ENCODE measurements at regions not wholly inside any gene's neighbourhood (a gene's known extent, or its start where the extent isn't known, plus 50 kb on each side); places are given as distances from the start of the nearest gene placed in this dataset.

- Histone ChIP-seq H3K4me1 (ENCODE audit: control insufficient read depth, insufficient read depth, low read length, poor library complexity, severe bottlenecking) (no peaks in the 10 kb centered on the region), H3K9me3 (ENCODE audit: control insufficient read depth in 2 of 2, low read length in 2 of 2) (no peaks in the 10 kb centered on the region), H3K4me3 (ENCODE audit: low read depth, low read length) (no peak overlapping the region), H3K27ac (ENCODE audit: insufficient read depth, low read length, poor library complexity, severe bottlenecking) (no peak overlapping the region), H3K36me3 (ENCODE audit: control insufficient read depth, insufficient read depth, low read length) (no peaks in the 10 kb centered on the region), H3K27me3 (ENCODE audit: control insufficient read depth, insufficient read depth, low read length) (no peaks in the 10 kb centered on the region)
- no peak for ATAC-seq (ENCODE audit: low read depth in 2 of 2)
- no peak for DNase-seq
- Mint-ChIP-seq H3K27ac (no peak overlapping the region), H3K27me3 (no peaks in the 10 kb centered on the region), H3K36me3 (no peaks in the 10 kb centered on the region), H3K4me1 (no peaks in the 10 kb centered on the region), H3K4me3 (no peak overlapping the region), H3K9me3 (peaks cover 0 to 2% (median 0%) of the 10 kb centered on the region in 7 donors)
These were observed 405.7 kb upstream of the RNF32 start for GRCh38 chr7:156234666-156235494.

- Histone ChIP-seq H3K36me3 (ENCODE audit: control insufficient read depth, insufficient read depth, low read length) (no peaks in the 10 kb centered on the region), H3K27me3 (ENCODE audit: control insufficient read depth, insufficient read depth, low read length) (no peaks in the 10 kb centered on the region), H3K4me3 (ENCODE audit: low read depth, low read length) (no peak overlapping the region), H3K27ac (ENCODE audit: insufficient read depth, low read length, poor library complexity, severe bottlenecking) (no peak overlapping the region), H3K9me3 (ENCODE audit: control insufficient read depth in 2 of 2, low read length in 2 of 2) (no peaks in the 10 kb centered on the region), H3K4me1 (ENCODE audit: control insufficient read depth, insufficient read depth, low read length, poor library complexity, severe bottlenecking) (no peaks in the 10 kb centered on the region)
- H3K27ac Mint-ChIP-seq, result no peak overlapping the region
- H3K9me3 Mint-ChIP-seq, result peaks cover 0 to 2% (median 0%) of the 10 kb centered on the region in 7 donors
- DNase-seq (no peak), ATAC-seq (ENCODE audit: low read depth in 2 of 2) (no peak)
- H3K4me1 Mint-ChIP-seq, result no peaks in the 10 kb centered on the region
- no peaks in the 10 kb centered on the region for H3K27me3 Mint-ChIP-seq
- no peak overlapping the region for H3K4me3 Mint-ChIP-seq
- H3K36me3 Mint-ChIP-seq, result no peaks in the 10 kb centered on the region
These were observed 406.4 kb upstream of the RNF32 start for GRCh38 chr7:156234192-156234591.

- H3K36me3 ChIP-seq (ENCODE audit: control insufficient read depth, insufficient read depth, low read length), result no peaks in the 10 kb centered on the region
- H3K4me1 ChIP-seq (ENCODE audit: control insufficient read depth, insufficient read depth, low read length, poor library complexity, severe bottlenecking), result no peaks in the 10 kb centered on the region
- Mint-ChIP-seq H3K36me3 (no peaks in the 10 kb centered on the region), H3K4me1 (no peaks in the 10 kb centered on the region), H3K9me3 (peaks cover 0 to 2% (median 0%) of the 10 kb centered on the region in 7 donors), H3K27ac (no peak overlapping the region), H3K27me3 (no peaks in the 10 kb centered on the region), H3K4me3 (no peak overlapping the region)
- no peak overlapping the region for H3K4me3 ChIP-seq (ENCODE audit: low read depth, low read length)
- no peak for DNase-seq
- ATAC-seq (ENCODE audit: low read depth in 2 of 2), result no peak
- H3K27ac ChIP-seq (ENCODE audit: insufficient read depth, low read length, poor library complexity, severe bottlenecking), result no peak overlapping the region
- no peaks in the 10 kb centered on the region for H3K9me3 ChIP-seq (ENCODE audit: control insufficient read depth in 2 of 2, low read length in 2 of 2)
- H3K27me3 ChIP-seq (ENCODE audit: control insufficient read depth, insufficient read depth, low read length), result no peaks in the 10 kb centered on the region
These were observed 407.5 kb upstream of the RNF32 start for GRCh38 chr7:156232931-156233705.

- Mint-ChIP-seq H3K4me1 (no peaks in the 10 kb centered on the region), H3K4me3 (no peak overlapping the region), H3K27me3 (no peaks in the 10 kb centered on the region), H3K27ac (no peak overlapping the region), H3K36me3 (no peaks in the 10 kb centered on the region), H3K9me3 (peaks cover 0 to 2% (median 0%) of the 10 kb centered on the region in 7 donors)
- H3K4me3 ChIP-seq (ENCODE audit: low read depth, low read length), result no peak overlapping the region
- DNase-seq (no peak), ATAC-seq (ENCODE audit: low read depth in 2 of 2) (no peak)
- no peak overlapping the region for H3K27ac ChIP-seq (ENCODE audit: insufficient read depth, low read length, poor library complexity, severe bottlenecking)
- H3K27me3 ChIP-seq (ENCODE audit: control insufficient read depth, insufficient read depth, low read length), result no peaks in the 10 kb centered on the region
- no peaks in the 10 kb centered on the region for H3K36me3 ChIP-seq (ENCODE audit: control insufficient read depth, insufficient read depth, low read length)
- no peaks in the 10 kb centered on the region for H3K9me3 ChIP-seq (ENCODE audit: control insufficient read depth in 2 of 2, low read length in 2 of 2)
- no peaks in the 10 kb centered on the region for H3K4me1 ChIP-seq (ENCODE audit: control insufficient read depth, insufficient read depth, low read length, poor library complexity, severe bottlenecking)
These were observed 410.0 kb upstream of the RNF32 start for GRCh38 chr7:156230576-156230975.

- no peak overlapping the region for H3K4me3 ChIP-seq (ENCODE audit: low read depth, low read length)
- no peaks in the 10 kb centered on the region for H3K27me3 ChIP-seq (ENCODE audit: control insufficient read depth, insufficient read depth, low read length)
- ATAC-seq (ENCODE audit: low read depth in 2 of 2) (no peak), DNase-seq (no peak)
- H3K27ac ChIP-seq (ENCODE audit: insufficient read depth, low read length, poor library complexity, severe bottlenecking), result no peak overlapping the region
- peaks cover 0 to 3% of the 10 kb centered on the region in 2 experiments for H3K9me3 ChIP-seq (ENCODE audit: control insufficient read depth in 2 of 2, low read length in 2 of 2)
- Mint-ChIP-seq H3K27me3 (peaks cover 7% of the 10 kb centered on the region), H3K4me1 (no peaks in the 10 kb centered on the region), H3K27ac (no peak overlapping the region), H3K36me3 (no peaks in the 10 kb centered on the region), H3K4me3 (no peak overlapping the region), H3K9me3 (peaks cover 0 to 2% (median 0%) of the 10 kb centered on the region in 7 donors)
- H3K36me3 ChIP-seq (ENCODE audit: control insufficient read depth, insufficient read depth, low read length), result no peaks in the 10 kb centered on the region
- no peaks in the 10 kb centered on the region for H3K4me1 ChIP-seq (ENCODE audit: control insufficient read depth, insufficient read depth, low read length, poor library complexity, severe bottlenecking)
These were observed 412.6 kb upstream of the SHH start for GRCh38 chr7:156224833-156225225.

- Histone ChIP-seq H3K4me1 (ENCODE audit: control insufficient read depth, insufficient read depth, low read length, poor library complexity, severe bottlenecking) (no peaks in the 10 kb centered on the region), H3K9me3 (ENCODE audit: control insufficient read depth in 2 of 2, low read length in 2 of 2) (peaks cover 0 to 3% of the 10 kb centered on the region in 2 experiments), H3K27me3 (ENCODE audit: control insufficient read depth, insufficient read depth, low read length) (no peaks in the 10 kb centered on the region), H3K36me3 (ENCODE audit: control insufficient read depth, insufficient read depth, low read length) (no peaks in the 10 kb centered on the region), H3K4me3 (ENCODE audit: low read depth, low read length) (no peak overlapping the region), H3K27ac (ENCODE audit: insufficient read depth, low read length, poor library complexity, severe bottlenecking) (no peak overlapping the region)
- Mint-ChIP-seq H3K4me3 (no peak overlapping the region), H3K9me3 (peaks cover 0 to 2% (median 0%) of the 10 kb centered on the region in 7 donors), H3K27me3 (peaks cover 7% of the 10 kb centered on the region), H3K4me1 (no peaks in the 10 kb centered on the region), H3K36me3 (no peaks in the 10 kb centered on the region), H3K27ac (no peak overlapping the region)
- ATAC-seq (ENCODE audit: low read depth in 2 of 2) (no peak), DNase-seq (no peak)
These were observed 411.9 kb upstream of the SHH start for GRCh38 chr7:156223935-156224832.

- Histone ChIP-seq H3K4me3 (ENCODE audit: low read depth, low read length) (no peak overlapping the region), H3K9me3 (ENCODE audit: control insufficient read depth in 2 of 2, low read length in 2 of 2) (peaks cover 0 to 3% of the 10 kb centered on the region in 2 experiments), H3K27me3 (ENCODE audit: control insufficient read depth, insufficient read depth, low read length) (no peaks in the 10 kb centered on the region), H3K36me3 (ENCODE audit: control insufficient read depth, insufficient read depth, low read length) (no peaks in the 10 kb centered on the region), H3K4me1 (ENCODE audit: control insufficient read depth, insufficient read depth, low read length, poor library complexity, severe bottlenecking) (no peaks in the 10 kb centered on the region), H3K27ac (ENCODE audit: insufficient read depth, low read length, poor library complexity, severe bottlenecking) (no peak overlapping the region)
- ATAC-seq (ENCODE audit: low read depth in 2 of 2) (no peak), DNase-seq (no peak)
- H3K4me1 Mint-ChIP-seq, result no peaks in the 10 kb centered on the region
- peaks cover 7% of the 10 kb centered on the region for H3K27me3 Mint-ChIP-seq
- no peak overlapping the region for H3K27ac Mint-ChIP-seq
- peaks cover 0 to 2% (median 0%) of the 10 kb centered on the region in 7 donors for H3K9me3 Mint-ChIP-seq
- no peaks in the 10 kb centered on the region for H3K36me3 Mint-ChIP-seq
- H3K4me3 Mint-ChIP-seq, result no peak overlapping the region
These were observed 410.3 kb upstream of the SHH start for GRCh38 chr7:156222611-156223010.
